ENCODE measurements at regions not wholly inside any gene's neighbourhood (a gene's known extent, or its start where the extent isn't known, plus 50 kb on each side); places are given as distances from the start of the nearest gene placed in this dataset.

DNA sequence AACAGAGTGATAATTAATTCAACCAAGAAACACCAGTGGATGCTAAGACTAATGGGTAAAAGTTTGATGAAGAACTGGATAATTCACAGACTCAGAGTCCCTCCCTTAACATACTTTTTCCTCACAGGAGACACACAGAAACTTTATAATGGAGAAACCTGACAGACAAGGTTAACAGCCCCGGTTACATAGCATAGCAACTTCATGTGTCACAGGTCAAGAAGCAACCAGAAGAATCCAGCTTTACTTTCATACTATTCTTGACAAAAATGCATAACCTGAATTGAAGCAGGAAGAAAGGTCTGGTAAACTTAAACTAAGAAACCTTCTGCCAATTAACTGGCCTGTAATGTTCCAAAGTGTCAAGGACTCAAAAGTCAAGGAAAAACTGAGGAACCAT lies 375.9 kb downstream of the RNF144B start:
- Histone ChIP-seq H3K27ac (ENCODE audit: low read depth in 1 of 3, low read length in 2 of 3) (no peak overlapping the region), H3K9me3 (ENCODE audit: control insufficient read depth in 2 of 2, insufficient read depth in 1 of 2, low read depth in 1 of 2, low read length in 1 of 2) (peaks cover 0 to 2% of the 10 kb centered on the region in 2 donors), H3K4me3 (ENCODE audit: low read depth in 1 of 3, low read length in 3 of 3) (no peak overlapping the region), H3K36me3 (ENCODE audit: control insufficient read depth in 3 of 3, insufficient read depth in 2 of 3, low read depth in 1 of 3, low read length in 3 of 3) (no peaks in the 10 kb centered on the region), H3K27me3 (ENCODE audit: control insufficient read depth in 3 of 3, insufficient read depth in 3 of 3, low read length in 3 of 3) (no peaks in the 10 kb centered on the region), H3K4me1 (ENCODE audit: control insufficient read depth in 3 of 3, insufficient read depth in 2 of 3, low read depth in 1 of 3, low read length in 2 of 3) (no peaks in the 10 kb centered on the region)
- no peak for DNase-seq
- FAIRE-seq, result no peak
- WGBS, 3 donors, result 55 to 57% (median 56%) methylated on average over 1 of the region's 1 CpG

DNA sequence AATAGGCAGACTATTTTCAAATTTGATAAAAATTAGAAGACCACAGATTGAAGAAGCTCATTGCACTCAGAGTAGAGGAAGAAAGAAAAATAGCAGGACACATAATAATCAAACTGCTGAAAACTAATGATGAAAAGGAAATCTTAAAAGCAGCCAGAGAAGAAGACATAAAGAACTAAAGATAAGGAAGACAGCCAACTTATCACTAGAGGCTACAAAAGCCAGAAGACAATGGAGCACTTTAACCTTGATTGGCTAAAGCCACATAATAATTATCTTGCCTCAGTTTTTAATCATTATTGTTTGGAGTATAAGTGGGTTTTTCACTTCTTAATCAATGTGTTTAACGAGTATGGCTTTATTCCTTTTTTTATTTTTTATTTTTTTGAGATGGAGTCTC lies 397.6 kb downstream of the RNF144B start:
- DNase-seq (no peak), FAIRE-seq (no peak)
- Histone ChIP-seq H3K27ac (ENCODE audit: low read depth in 1 of 3, low read length in 2 of 3) (no peak overlapping the region), H3K36me3 (ENCODE audit: control insufficient read depth in 3 of 3, insufficient read depth in 2 of 3, low read depth in 1 of 3, low read length in 3 of 3) (no peaks in the 10 kb centered on the region), H3K9me3 (ENCODE audit: control insufficient read depth in 2 of 2, insufficient read depth in 1 of 2, low read depth in 1 of 2, low read length in 1 of 2) (no peaks in the 10 kb centered on the region), H3K4me1 (ENCODE audit: control insufficient read depth in 3 of 3, insufficient read depth in 2 of 3, low read depth in 1 of 3, low read length in 2 of 3) (no peaks in the 10 kb centered on the region), H3K27me3 (ENCODE audit: control insufficient read depth in 3 of 3, insufficient read depth in 3 of 3, low read length in 3 of 3) (no peaks in the 10 kb centered on the region), H3K4me3 (ENCODE audit: low read depth in 1 of 3, low read length in 3 of 3) (no peak overlapping the region)
- WGBS, 3 donors, result 55 to 71% (median 71%) methylated on average over 1 of the region's 1 CpG

DNA sequence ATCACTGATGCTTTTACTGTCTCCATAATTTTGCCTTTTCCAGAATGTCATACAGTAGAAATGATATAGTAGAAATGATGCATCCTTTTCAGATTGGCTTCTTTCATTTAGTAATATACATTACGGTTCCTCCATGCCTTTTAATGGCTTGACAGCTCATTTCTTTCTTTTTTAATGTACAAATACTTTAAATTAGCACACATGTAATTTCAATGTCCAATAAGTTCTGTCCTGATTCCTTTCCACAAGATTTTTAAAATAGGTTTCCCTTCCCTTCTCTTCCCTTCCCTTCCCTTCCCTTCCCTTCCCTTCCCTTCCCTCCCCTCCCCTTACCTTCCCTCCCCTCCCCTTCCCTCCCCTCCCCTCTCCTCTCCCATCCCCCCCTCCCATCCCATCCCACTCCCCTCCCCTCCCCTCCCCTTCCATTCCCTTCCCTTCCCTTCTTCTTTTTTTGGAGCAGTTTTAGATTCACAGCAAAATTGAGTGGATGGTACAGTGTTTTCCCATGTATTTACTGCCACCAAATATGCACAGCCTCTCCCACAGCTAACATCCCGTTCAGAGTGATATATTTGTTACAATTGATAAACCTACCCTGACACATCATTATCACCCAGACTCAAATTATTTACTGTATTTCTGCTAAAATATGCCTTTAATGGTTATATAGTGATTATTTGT lies 398.8 kb downstream of the RNF144B start:
- WGBS, 3 donors, result 32 to 71% (median 59%) methylated on average over 2 of the region's 2 CpGs

DNA sequence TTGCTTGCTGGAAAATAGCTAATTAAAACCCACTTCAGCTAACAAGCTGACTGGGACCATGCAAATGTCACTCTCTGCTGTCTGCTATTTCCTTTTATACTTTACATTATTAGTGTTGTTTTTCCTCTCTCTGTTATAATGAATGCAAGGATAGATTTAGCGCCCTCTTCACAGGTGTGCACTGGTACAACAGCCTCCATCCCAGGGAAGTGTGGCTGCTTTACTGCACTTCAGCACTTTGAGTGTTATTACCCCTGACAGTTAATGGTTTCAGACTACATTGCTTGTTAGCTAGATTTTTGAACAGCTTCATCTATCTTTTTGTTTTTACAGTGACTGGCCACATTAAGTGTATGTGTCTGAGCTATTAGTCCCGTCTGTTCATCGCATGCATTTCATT lies 405.7 kb downstream of the RNF144B start:
- Histone ChIP-seq H3K9me3 (ENCODE audit: control insufficient read depth in 2 of 2, insufficient read depth in 1 of 2, low read depth in 1 of 2, low read length in 1 of 2) (no peaks in the 10 kb centered on the region), H3K27ac (ENCODE audit: low read depth in 1 of 3, low read length in 2 of 3) (no peak overlapping the region), H3K4me3 (ENCODE audit: low read depth in 1 of 3, low read length in 3 of 3) (no peak overlapping the region), H3K4me1 (ENCODE audit: control insufficient read depth in 3 of 3, insufficient read depth in 2 of 3, low read depth in 1 of 3, low read length in 2 of 3) (no peaks in the 10 kb centered on the region), H3K27me3 (ENCODE audit: control insufficient read depth in 3 of 3, insufficient read depth in 3 of 3, low read length in 3 of 3) (no peaks in the 10 kb centered on the region), H3K36me3 (ENCODE audit: control insufficient read depth in 3 of 3, insufficient read depth in 2 of 3, low read depth in 1 of 3, low read length in 3 of 3) (no peaks in the 10 kb centered on the region)
- FAIRE-seq (no peak), DNase-seq (no peak)
- 58 to 74% (median 61%) methylated on average over 3 of the region's 3 CpGs for WGBS, 3 donors

More for the DNA sequence above, 398.8 kb downstream of the RNF144B start:
- Histone ChIP-seq H3K27ac (ENCODE audit: low read depth in 1 of 3, low read length in 2 of 3) (no peak overlapping the region), H3K36me3 (ENCODE audit: control insufficient read depth in 3 of 3, insufficient read depth in 2 of 3, low read depth in 1 of 3, low read length in 3 of 3) (no peaks in the 10 kb centered on the region), H3K4me3 (ENCODE audit: low read depth in 1 of 3, low read length in 3 of 3) (no peak overlapping the region), H3K27me3 (ENCODE audit: control insufficient read depth in 3 of 3, insufficient read depth in 3 of 3, low read length in 3 of 3) (no peaks in the 10 kb centered on the region), H3K4me1 (ENCODE audit: control insufficient read depth in 3 of 3, insufficient read depth in 2 of 3, low read depth in 1 of 3, low read length in 2 of 3) (no peaks in the 10 kb centered on the region), H3K9me3 (ENCODE audit: control insufficient read depth in 2 of 2, insufficient read depth in 1 of 2, low read depth in 1 of 2, low read length in 1 of 2) (no peaks in the 10 kb centered on the region)
- FAIRE-seq, result no peak
- DNase-seq, result no peak

DNA sequence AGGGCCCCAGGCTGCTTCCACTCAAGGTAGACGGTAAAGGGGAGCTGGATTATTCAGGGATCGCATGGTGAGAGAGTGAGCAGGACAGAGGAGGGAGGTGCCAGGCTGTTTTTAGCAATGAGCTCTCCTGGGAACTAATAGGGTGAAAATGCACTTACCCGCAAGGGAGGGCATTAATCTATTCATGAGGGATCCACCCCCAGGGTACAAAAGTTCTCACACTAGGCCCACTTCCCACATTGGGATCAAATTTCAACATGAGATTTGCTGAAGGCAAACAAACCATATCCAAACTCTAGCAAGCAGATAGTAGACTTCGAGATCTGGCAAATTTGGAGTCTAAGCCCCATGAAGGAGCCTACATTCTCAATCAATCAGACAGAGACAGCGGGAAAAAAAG lies 408.6 kb downstream of the RNF144B start:
- Histone ChIP-seq H3K27me3 (ENCODE audit: control insufficient read depth in 3 of 3, insufficient read depth in 3 of 3, low read length in 3 of 3) (no peaks in the 10 kb centered on the region), H3K36me3 (ENCODE audit: control insufficient read depth in 3 of 3, insufficient read depth in 2 of 3, low read depth in 1 of 3, low read length in 3 of 3) (no peaks in the 10 kb centered on the region), H3K27ac (ENCODE audit: low read depth in 1 of 3, low read length in 2 of 3) (no peak overlapping the region), H3K9me3 (ENCODE audit: control insufficient read depth in 2 of 2, insufficient read depth in 1 of 2, low read depth in 1 of 2, low read length in 1 of 2) (no peaks in the 10 kb centered on the region), H3K4me1 (ENCODE audit: control insufficient read depth in 3 of 3, insufficient read depth in 2 of 3, low read depth in 1 of 3, low read length in 2 of 3) (no peaks in the 10 kb centered on the region), H3K4me3 (ENCODE audit: low read depth in 1 of 3, low read length in 3 of 3) (no peak overlapping the region)
- FAIRE-seq, result no peak
- DNase-seq, result no peak
- WGBS, 3 donors, result 79 to 92% (median 87%) methylated on average over 5 of the region's 5 CpGs

DNA sequence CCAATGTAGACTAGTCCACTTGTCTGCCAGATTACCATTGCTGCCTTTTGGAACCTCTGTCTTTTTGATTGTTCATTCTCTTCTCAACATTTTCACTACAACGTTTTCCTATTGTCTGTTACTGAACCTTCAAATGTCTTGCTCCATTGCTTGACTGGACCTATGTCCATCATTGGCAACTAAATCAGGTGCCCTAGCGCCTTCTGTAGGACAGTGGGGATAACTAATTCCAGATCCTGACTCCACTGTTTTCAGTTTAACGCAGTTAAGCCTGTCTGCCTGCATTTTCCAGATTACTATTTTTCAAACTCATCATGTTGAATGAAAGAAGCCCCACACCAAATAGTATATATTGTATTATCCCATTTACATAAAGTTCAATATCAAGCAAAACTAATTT lies 433.6 kb downstream of the RNF144B start:
- no peaks in the 10 kb centered on the region for H3K4me1 ChIP-seq (ENCODE audit: control insufficient read depth in 3 of 3, insufficient read depth in 2 of 3, low read depth in 1 of 3, low read length in 2 of 3)
- H3K36me3 ChIP-seq (ENCODE audit: control insufficient read depth in 3 of 3, insufficient read depth in 2 of 3, low read depth in 1 of 3, low read length in 3 of 3), result no peaks in the 10 kb centered on the region
- H3K4me3 ChIP-seq (ENCODE audit: low read depth in 1 of 3, low read length in 3 of 3), result no peak overlapping the region
- H3K9me3 ChIP-seq (ENCODE audit: control insufficient read depth in 2 of 2, insufficient read depth in 1 of 2, low read depth in 1 of 2, low read length in 1 of 2), result peaks cover 3 to 17% of the 10 kb centered on the region in 2 donors
- no peak overlapping the region for H3K27ac ChIP-seq (ENCODE audit: low read depth in 1 of 3, low read length in 2 of 3)
- DNase-seq (no peak), FAIRE-seq (no peak)
- WGBS, 3 donors, result 61 to 65% (median 62%) methylated on average over 3 of the region's 3 CpGs
- no peaks in the 10 kb centered on the region for H3K27me3 ChIP-seq (ENCODE audit: control insufficient read depth in 3 of 3, insufficient read depth in 3 of 3, low read length in 3 of 3)

DNA sequence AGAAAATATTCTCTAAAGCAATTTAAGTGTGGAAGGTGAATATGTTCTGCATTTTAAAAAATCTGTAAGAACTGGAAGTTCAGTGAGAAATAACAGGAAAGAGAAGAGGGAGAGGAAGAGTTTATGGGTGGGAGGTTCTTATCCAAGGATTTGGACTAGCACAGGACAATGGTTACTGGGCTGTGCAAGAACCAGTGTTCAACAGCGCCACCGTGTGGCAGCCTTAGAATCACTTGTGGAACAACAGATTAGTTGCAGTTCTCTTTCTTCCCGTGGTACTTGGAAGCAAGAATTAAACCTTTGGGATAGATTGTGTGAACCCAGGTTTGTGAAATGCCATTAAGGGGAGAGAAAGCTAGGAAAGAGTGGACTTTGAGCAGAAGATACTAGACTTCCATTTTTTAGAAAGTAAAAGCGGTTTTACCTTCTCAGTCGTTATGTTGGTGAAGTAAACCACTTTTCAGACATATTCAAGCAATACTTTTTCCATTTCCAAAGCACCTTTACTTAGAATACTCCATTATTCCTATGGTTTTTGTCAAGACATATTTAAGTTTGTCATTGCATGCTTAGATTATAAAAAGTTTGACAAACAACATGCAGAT lies 436.7 kb downstream of the RNF144B start:
- FAIRE-seq (no peak), DNase-seq (peak; percentile 5 to 11)
- Histone ChIP-seq H3K36me3 (ENCODE audit: control insufficient read depth in 3 of 3, insufficient read depth in 2 of 3, low read depth in 1 of 3, low read length in 3 of 3) (no peaks in the 10 kb centered on the region), H3K9me3 (ENCODE audit: control insufficient read depth in 2 of 2, insufficient read depth in 1 of 2, low read depth in 1 of 2, low read length in 1 of 2) (peaks cover 3 to 17% of the 10 kb centered on the region in 2 donors), H3K4me1 (ENCODE audit: control insufficient read depth in 3 of 3, insufficient read depth in 2 of 3, low read depth in 1 of 3, low read length in 2 of 3) (no peaks in the 10 kb centered on the region), H3K4me3 (ENCODE audit: low read depth in 1 of 3, low read length in 3 of 3) (no peak overlapping the region), H3K27ac (ENCODE audit: low read depth in 1 of 3, low read length in 2 of 3) (no peak overlapping the region), H3K27me3 (ENCODE audit: control insufficient read depth in 3 of 3, insufficient read depth in 3 of 3, low read length in 3 of 3) (no peaks in the 10 kb centered on the region)
- 48 to 58% (median 54%) methylated on average over 5 of the region's 5 CpGs for WGBS, 3 donors

DNA sequence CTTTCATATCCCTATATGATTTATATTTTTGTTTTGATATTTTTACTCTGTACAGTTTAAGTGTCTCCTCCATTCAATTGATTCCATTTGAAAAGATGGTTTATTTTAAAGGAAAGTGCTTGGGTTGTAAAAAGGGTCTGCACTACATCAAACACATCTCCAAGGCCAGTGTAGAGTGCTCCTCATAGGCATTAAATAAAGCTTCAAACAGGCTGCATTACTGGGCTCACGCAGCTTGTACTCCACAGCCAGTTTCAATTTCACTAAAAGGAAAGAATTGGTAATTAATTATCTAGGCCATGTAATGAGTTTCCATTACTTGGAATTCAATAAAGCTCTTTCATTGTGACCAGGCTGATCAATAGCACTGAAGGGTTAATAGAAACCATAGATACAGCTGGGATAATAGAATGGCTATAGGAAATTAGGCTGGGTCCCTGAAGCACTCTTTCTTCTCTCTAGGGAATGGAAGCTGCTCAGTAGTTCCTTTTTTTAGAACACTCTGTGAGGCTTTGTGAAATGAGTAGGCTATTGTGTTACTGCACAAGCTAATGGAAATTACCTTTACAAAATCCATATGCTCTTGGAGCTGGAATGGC lies 442.2 kb downstream of the RNF144B start:
- H3K9me3 ChIP-seq (ENCODE audit: control insufficient read depth in 2 of 2, insufficient read depth in 1 of 2, low read depth in 1 of 2, low read length in 1 of 2), result peaks cover 0 to 3% of the 10 kb centered on the region in 2 donors
- H3K4me3 ChIP-seq (ENCODE audit: low read depth in 1 of 3, low read length in 3 of 3), result no peak overlapping the region
- no peaks in the 10 kb centered on the region for H3K4me1 ChIP-seq (ENCODE audit: control insufficient read depth in 3 of 3, insufficient read depth in 2 of 3, low read depth in 1 of 3, low read length in 2 of 3)
- FAIRE-seq, result no peak
- no peak for DNase-seq
- no peaks in the 10 kb centered on the region for H3K36me3 ChIP-seq (ENCODE audit: control insufficient read depth in 3 of 3, insufficient read depth in 2 of 3, low read depth in 1 of 3, low read length in 3 of 3)
- H3K27ac ChIP-seq (ENCODE audit: low read depth in 1 of 3, low read length in 2 of 3), result no peak overlapping the region
- H3K27me3 ChIP-seq (ENCODE audit: control insufficient read depth in 3 of 3, insufficient read depth in 3 of 3, low read length in 3 of 3), result no peaks in the 10 kb centered on the region
- 56 to 83% (median 74%) methylated on average over 1 of the region's 1 CpG for WGBS, 3 donors

All from small intestine (tissue), 7 donors.